CD14-positive monocyte (primary cell): ENCODE measurements at regions not wholly inside any gene's neighbourhood (a gene's known extent, or its start where the extent isn't known, plus 50 kb on each side); places are given as distances from the start of the nearest gene placed in this dataset.

ENCODE experiments used
- DNase-seq, 3 donors: peaks; one replicate each; pipeline ENCODE4 v3.0.0-alpha.2; 2011 to 2022
- H2AFZ ChIP-seq: 2 replicates; pipeline ENCODE4 v1.6.0; 2012; ENCODE audit warnings: mild to moderate bottlenecking, low read depth, low read length, inconsistent platforms; ENCODE audit not compliant: insufficient read depth, poor library complexity, severe bottlenecking
- H3K27ac ChIP-seq, 2 donors: 1 replicate in 1 of 2; 2 replicates in 1 of 2; pipeline ENCODE4 v1.5.1; 2012 to 2013; ENCODE audit warnings: low read length in 2 of 2, control low read depth in 1 of 2, inconsistent platforms in 1 of 2, low read depth in 1 of 2, mild to moderate bottlenecking in 1 of 2
- H3K27me3 ChIP-seq, 2 donors: one replicate each; pipeline versions ENCODE4 v1.6.0 to v1.6.1; 2011 to 2013; ENCODE audit warnings: low read length in 2 of 2; ENCODE audit not compliant: control insufficient read depth in 2 of 2, insufficient read depth in 2 of 2
- H3K36me3 ChIP-seq, 2 donors: replicated peaks in 1 of 2; 1 replicate in 1 of 2; 2 replicates in 1 of 2; pipeline versions ENCODE4 v1.5.1 to v1.6.1; 2012 to 2013; ENCODE audit warnings: low read length in 2 of 2, control low read depth in 1 of 2, inconsistent platforms in 1 of 2, mild to moderate bottlenecking in 1 of 2; ENCODE audit not compliant: insufficient read depth in 2 of 2, control insufficient read depth in 1 of 2
- H3K4me1 ChIP-seq, 2 donors: 1 replicate in 1 of 2; 2 replicates in 1 of 2; pipeline versions ENCODE4 v1.5.1 to v1.6.1; 2012 to 2013; ENCODE audit warnings: low read length in 2 of 2, control low read depth in 1 of 2, inconsistent platforms in 1 of 2, mild to moderate bottlenecking in 1 of 2, moderate library complexity in 1 of 2; ENCODE audit not compliant: insufficient read depth in 2 of 2, control insufficient read depth in 1 of 2
- H3K4me2 ChIP-seq: replicated peaks from 2 replicates; pipeline ENCODE3; 2012; ENCODE audit warnings: low read length, moderate library complexity, mild to moderate bottlenecking; ENCODE audit not compliant: poor library complexity, severe bottlenecking; ENCODE audit errors: extremely low read depth
- H3K4me3 ChIP-seq, 3 experiments: fragments of 200-600 bp in 1 of 3; sonication (generic) in 1 of 3; replicated peaks in 1 of 3; 1 replicate in 2 of 3; 2 replicates in 1 of 3; pipeline ENCODE4 v1.5.1; 2011 to 2013; ENCODE audit warnings: low read length in 3 of 3, mild to moderate bottlenecking in 3 of 3, control low read depth in 2 of 3, low read depth in 2 of 3, inconsistent platforms in 1 of 3, moderate library complexity in 1 of 3
- H3K79me2 ChIP-seq: 2 replicates; pipeline ENCODE4 v1.6.0; 2012; ENCODE audit warnings: mild to moderate bottlenecking, control low read depth, inconsistent platforms, low read length, moderate library complexity; ENCODE audit not compliant: insufficient read depth
- H3K9ac ChIP-seq: 2 replicates; pipeline ENCODE4 v1.6.0; 2017; ENCODE audit warnings: low read length, mild to moderate bottlenecking; ENCODE audit not compliant: insufficient read depth, poor library complexity, severe bottlenecking
- H3K9me3 ChIP-seq, 2 donors: replicated peaks in 1 of 2; 1 replicate in 1 of 2; 2 replicates in 1 of 2; pipeline versions ENCODE4 v1.5.1 to v1.6.1; 2012 to 2013; ENCODE audit warnings: low read length in 2 of 2, control low read depth in 1 of 2; ENCODE audit not compliant: control insufficient read depth in 1 of 2, insufficient read depth in 1 of 2
- H4K20me1 ChIP-seq: 2 replicates; pipeline ENCODE4 v1.6.0; 2012; ENCODE audit warnings: mild to moderate bottlenecking, low read length, control low read depth, moderate library complexity; ENCODE audit not compliant: insufficient read depth
- H3K27ac Mint-ChIP-seq, 7 donors: one replicate each; pipeline ENCODE4 v1.8.0; 2020; ENCODE audit warnings: mild to moderate bottlenecking in 7 of 7, mixed read lengths in 7 of 7, moderate library complexity in 6 of 7, inconsistent platforms in 2 of 7
- H3K27me3 Mint-ChIP-seq, 3 donors: one replicate each; pipeline ENCODE4 v1.8.0; 2021 to 2022; ENCODE audit warnings: low read depth in 3 of 3, mild to moderate bottlenecking in 3 of 3, mixed read lengths in 3 of 3, moderate library complexity in 3 of 3, inconsistent platforms in 1 of 3
- H3K36me3 Mint-ChIP-seq, 2 donors: one replicate each; pipeline ENCODE4 v1.8.0; 2020; ENCODE audit warnings: mixed read lengths in 2 of 2, inconsistent platforms in 1 of 2, mild to moderate bottlenecking in 1 of 2
- H3K4me1 Mint-ChIP-seq: one replicate; pipeline ENCODE4 v1.8.0; 2020; ENCODE audit warnings: mild to moderate bottlenecking, mixed read lengths
- H3K4me3 Mint-ChIP-seq, 2 donors: one replicate each; pipeline ENCODE4 v1.8.0; 2020; ENCODE audit warnings: mild to moderate bottlenecking in 2 of 2, mixed read lengths in 2 of 2, moderate library complexity in 1 of 2
- H3K9me3 Mint-ChIP-seq, 7 donors: one replicate each; pipeline ENCODE4 v1.8.0; 2020 to 2022; ENCODE audit warnings: mixed read lengths in 7 of 7, mild to moderate bottlenecking in 6 of 7, moderate library complexity in 6 of 7, inconsistent platforms in 2 of 7
- WGBS: methylation state at CpG from one replicate; pipeline ENCODE4 v1.1.5; 2013; ENCODE audit warnings: missing lambda C conversion rate; ENCODE audit not compliant: insufficient coverage; 5-methylcytosine and 5-hydroxymethylcytosine counted together
- intact Hi-C, 2 donors: fragments of 100-400 bp; cut with micrococcal nuclease; formaldehyde crosslinking; loops; one replicate each; pipeline versions ENCODE4 v1.15.0 to v1.15.1; 2023
- TF ChIP-seq, protein P1 (sequence below): fragments of 200-600 bp; IDR thresholded peaks from one replicate; pipeline ENCODE4 v1.8.0; 2022; ENCODE audit warnings: antibody characterized with exemption, mild to moderate bottlenecking

DNA sequence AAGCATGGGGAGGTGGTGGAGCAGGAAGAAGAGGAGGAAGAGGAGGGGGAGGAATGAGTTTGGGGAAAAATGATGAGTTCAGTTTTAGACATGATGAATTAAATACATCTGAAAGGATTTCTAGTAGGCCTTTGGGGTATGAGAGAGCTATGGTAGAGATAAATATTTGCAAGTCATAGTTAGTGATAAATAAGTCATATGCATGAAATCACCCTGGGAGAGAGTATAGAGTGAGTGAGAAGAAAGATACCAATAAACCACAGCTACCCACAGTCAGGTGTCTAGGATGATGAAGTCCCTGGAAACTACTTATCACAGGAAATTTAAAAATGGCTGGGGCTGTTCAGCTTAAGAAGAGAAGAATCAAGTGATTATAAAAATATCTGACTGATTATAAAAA is 240.5 kb downstream of the RDH14 start:
- Histone ChIP-seq H4K20me1 (no peaks in the 10 kb centered on the region), H3K4me3 (no peak overlapping the region), H3K4me1 (no peaks in the 10 kb centered on the region), H3K9ac (no peak overlapping the region), H3K36me3 (no peaks in the 10 kb centered on the region), H3K79me2 (no peaks in the 10 kb centered on the region), H2AFZ (no peak overlapping the region), H3K4me2 (no peak overlapping the region), H3K27me3 (no peaks in the 10 kb centered on the region), H3K27ac (no peak overlapping the region), H3K9me3 (no peaks in the 10 kb centered on the region)
- H3K4me1 Mint-ChIP-seq, result no peaks in the 10 kb centered on the region
- TF ChIP-seq, protein P1, sequence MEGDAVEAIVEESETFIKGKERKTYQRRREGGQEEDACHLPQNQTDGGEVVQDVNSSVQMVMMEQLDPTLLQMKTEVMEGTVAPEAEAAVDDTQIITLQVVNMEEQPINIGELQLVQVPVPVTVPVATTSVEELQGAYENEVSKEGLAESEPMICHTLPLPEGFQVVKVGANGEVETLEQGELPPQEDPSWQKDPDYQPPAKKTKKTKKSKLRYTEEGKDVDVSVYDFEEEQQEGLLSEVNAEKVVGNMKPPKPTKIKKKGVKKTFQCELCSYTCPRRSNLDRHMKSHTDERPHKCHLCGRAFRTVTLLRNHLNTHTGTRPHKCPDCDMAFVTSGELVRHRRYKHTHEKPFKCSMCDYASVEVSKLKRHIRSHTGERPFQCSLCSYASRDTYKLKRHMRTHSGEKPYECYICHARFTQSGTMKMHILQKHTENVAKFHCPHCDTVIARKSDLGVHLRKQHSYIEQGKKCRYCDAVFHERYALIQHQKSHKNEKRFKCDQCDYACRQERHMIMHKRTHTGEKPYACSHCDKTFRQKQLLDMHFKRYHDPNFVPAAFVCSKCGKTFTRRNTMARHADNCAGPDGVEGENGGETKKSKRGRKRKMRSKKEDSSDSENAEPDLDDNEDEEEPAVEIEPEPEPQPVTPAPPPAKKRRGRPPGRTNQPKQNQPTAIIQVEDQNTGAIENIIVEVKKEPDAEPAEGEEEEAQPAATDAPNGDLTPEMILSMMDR, result no peak
- peaks cover 0 to 2% (median 0%) of the 10 kb centered on the region in 7 donors for H3K9me3 Mint-ChIP-seq
- intact Hi-C loops, result no loop called here
- H3K27me3 Mint-ChIP-seq, result peaks cover 0 to 2% (median 0%) of the 10 kb centered on the region in 3 donors
- no peak overlapping the region for H3K4me3 Mint-ChIP-seq
- DNase-seq, result no peak
- no peaks in the 10 kb centered on the region for H3K36me3 Mint-ChIP-seq
- H3K27ac Mint-ChIP-seq, result no peak overlapping the region

DNA sequence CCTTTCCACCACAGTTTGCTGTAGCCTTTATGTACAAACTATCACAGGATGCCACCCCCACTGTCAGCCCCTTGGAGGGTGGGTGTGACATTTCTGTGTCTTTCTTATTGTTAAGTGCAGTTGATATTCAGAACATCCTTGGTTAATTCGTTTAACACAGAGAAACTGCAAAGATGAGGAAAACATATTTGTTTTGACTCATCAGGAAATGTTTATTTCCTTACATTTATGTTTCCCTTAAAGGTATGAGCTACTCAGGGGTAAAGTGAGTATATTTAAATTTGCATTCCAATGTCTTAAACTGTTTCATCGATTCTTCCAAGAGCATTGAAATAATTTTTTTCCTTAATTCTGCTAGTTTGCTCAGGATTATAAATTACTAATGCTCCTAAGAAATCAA is 243.4 kb downstream of the RDH14 start:
- WGBS, result no CpG with 5 or more reads among the region's 2 CpGs
- Histone ChIP-seq H3K9ac (no peak overlapping the region), H3K9me3 (no peaks in the 10 kb centered on the region), H3K27ac (no peak overlapping the region), H3K27me3 (no peaks in the 10 kb centered on the region), H3K4me1 (no peaks in the 10 kb centered on the region), H3K36me3 (no peaks in the 10 kb centered on the region), H3K4me3 (no peak overlapping the region), H2AFZ (no peak overlapping the region), H3K79me2 (no peaks in the 10 kb centered on the region), H3K4me2 (no peak overlapping the region), H4K20me1 (no peaks in the 10 kb centered on the region)
- TF ChIP-seq, protein P1, result no peak
- Mint-ChIP-seq H3K9me3 (peaks cover 0 to 3% (median 0%) of the 10 kb centered on the region in 7 donors), H3K27ac (no peak overlapping the region), H3K36me3 (no peaks in the 10 kb centered on the region), H3K27me3 (peaks cover 0 to 2% (median 0%) of the 10 kb centered on the region in 3 donors), H3K4me1 (no peaks in the 10 kb centered on the region), H3K4me3 (no peak overlapping the region)
- DNase-seq, result no peak
- intact Hi-C loops, result no loop called here
